ENCODE measurements at regions not wholly inside any gene's neighbourhood (a gene's known extent, or its start where the extent isn't known, plus 50 kb on each side); places are given as distances from the start of the nearest gene placed in this dataset.

GRCh38 chr2:54402350-54402749, 53.8 kb upstream of the SPTBN1 start:
- TF ChIP-seq EZH2 (IDR thresholded peaks at IDR 0.05; ENCODE audit: low read length) (no peak), CTCF (optimal IDR thresholded peaks at IDR 0.05 in 1 of 3, IDR thresholded peaks at IDR 0.05 in 1 of 3, conservative IDR thresholded peaks at IDR 0.05 in 1 of 3; ENCODE audit: extremely low read depth in 1 of 3, insufficient read depth in 2 of 3, low read length in 3 of 3) (no peak)

Data from keratinocyte (primary cell).